K562 (cell line): ENCODE measurements at regions not wholly inside any gene's neighbourhood (a gene's known extent, or its start where the extent isn't known, plus 50 kb on each side); places are given as distances from the start of the nearest gene placed in this dataset.

Experiments
- ATAC-seq: fragments of 200-7000 bp; cut with Tn5 transposase; 3 replicates; pipeline ENCODE4 v1.9.1; 2020; ENCODE audit warnings: moderate library complexity
- BruUV-seq: library from RNA; stranded (reverse); fragments of 400-500 nt; replicated peaks from 2 replicates; lab custom pipeline; 2021; lab: Mats Ljungman, UMichigan
- CTCF ChIA-PET: fragments of 300-600 bp; formaldehyde crosslinking; extraction: SDS; loops from one replicate; lab custom pipeline; 2021; ENCODE audit warnings: low intra/inter-chr PET ratio; lab: Yijun Ruan, JAX
- POLR2A ChIA-PET: fragments of 300-600, 350-650 bp; sonication (Branson Sonifier 250); formaldehyde crosslinking; extraction: SDS; loops from one replicate; lab custom pipeline; 2021; ENCODE audit warnings: antibody characterized with exemption, inconsistent platforms; lab: Yijun Ruan, JAX
- DNase-seq, 4 experiments: peaks; one replicate each; pipeline versions ENCODE4 v3.0.0 to v3.0.0-alpha.2; 2011 to 2018; ENCODE audit warnings: low spot score in 3 of 4, mixed read lengths in 3 of 4; ENCODE audit errors: extremely low read depth in 1 of 4
- FAIRE-seq: peaks from 2 replicates; lab custom pipeline; 2011; peaks lifted over from hg19 to GRCh38; lab: Jason Lieb, UNC
- H2AFZ ChIP-seq: 2 replicates; pipeline ENCODE4 v1.6.0; 2011; ENCODE audit warnings: low read depth, low read length, control low read depth, inconsistent platforms
- H3K27ac ChIP-seq: fragments of 200-600 bp; 3 replicates; pipeline ENCODE4 v1.8.0; 2011; ENCODE audit warnings: low read depth, mild to moderate bottlenecking, control low read depth, inconsistent platforms, low read length, moderate library complexity, mixed read lengths; ENCODE audit errors: extremely low read depth
- H3K27me3 ChIP-seq, 2 experiments: fragments of 300-600 bp in 1 of 2; 2 replicates in 1 of 2; 3 replicates in 1 of 2; pipeline versions ENCODE4 v1.6.0 to v1.8.0; 2011; ENCODE audit warnings: inconsistent platforms in 2 of 2, low read length in 2 of 2, mild to moderate bottlenecking in 1 of 2, mixed read lengths in 1 of 2, moderate library complexity in 1 of 2; ENCODE audit not compliant: control insufficient read depth in 2 of 2, insufficient read depth in 2 of 2
- H3K36me3 ChIP-seq: fragments of 300-600 bp; 3 replicates; pipeline ENCODE4 v1.8.0; 2011; ENCODE audit warnings: mild to moderate bottlenecking, low read length, inconsistent platforms; ENCODE audit not compliant: control insufficient read depth, insufficient read depth
- H3K4me1 ChIP-seq, 2 experiments: fragments of 200-600 bp in 1 of 2; replicated peaks in 1 of 2; 2 replicates in 1 of 2; 3 replicates in 1 of 2; pipeline versions ENCODE4 v1.5.1 to v1.8.0; 2011; ENCODE audit warnings: inconsistent platforms in 2 of 2, low read length in 2 of 2, mild to moderate bottlenecking in 1 of 2, mixed read lengths in 1 of 2, moderate library complexity in 1 of 2; ENCODE audit not compliant: control insufficient read depth in 2 of 2, insufficient read depth in 2 of 2
- H3K4me2 ChIP-seq: 2 replicates; pipeline ENCODE4 v1.6.1; 2011; ENCODE audit warnings: low read length, control low read depth, inconsistent platforms, mixed read lengths; ENCODE audit not compliant: insufficient read depth
- H3K4me3 ChIP-seq: fragments of 200-600 bp; sonication (generic), shearing (Covaris generic); 2 replicates; pipeline ENCODE4 v1.5.1; 2016; ENCODE audit warnings: control low read depth, inconsistent platforms
- H3K79me2 ChIP-seq: fragments of 200-600 bp; 3 replicates; pipeline ENCODE4 v1.8.0; 2011; ENCODE audit warnings: low read length, inconsistent platforms; ENCODE audit not compliant: control insufficient read depth, insufficient read depth
- H3K9ac ChIP-seq, 2 experiments: 2 replicates each; pipeline versions ENCODE4 v1.6.0 to v1.6.1; 2011; ENCODE audit warnings: low read depth in 2 of 2, low read length in 2 of 2, control low read depth in 1 of 2, inconsistent platforms in 1 of 2, mild to moderate bottlenecking in 1 of 2, mixed read lengths in 1 of 2; ENCODE audit not compliant: insufficient read depth in 1 of 2
- H3K9me1 ChIP-seq: one replicate; pipeline ENCODE4 v1.6.0; 2011; ENCODE audit warnings: inconsistent platforms, mild to moderate bottlenecking, low read length, moderate library complexity; ENCODE audit not compliant: control insufficient read depth, insufficient read depth
- H3K9me3 ChIP-seq: replicated peaks from 2 replicates; pipeline ENCODE4 v1.5.1; 2011; ENCODE audit warnings: low read depth, low read length, inconsistent platforms; ENCODE audit not compliant: control insufficient read depth, insufficient read depth
- H4K20me1 ChIP-seq: replicated peaks from 2 replicates; pipeline ENCODE4 v1.6.1; 2011; ENCODE audit warnings: low read length, inconsistent platforms, mixed read lengths; ENCODE audit not compliant: control insufficient read depth, insufficient read depth
- ARID4B ChIP-seq: sonication (generic); formaldehyde crosslinking; IDR thresholded peaks from 2 replicates; pipeline ENCODE4 v1.8.0; 2022; ENCODE audit warnings: mild to moderate bottlenecking, missing genetic modification reagents
- CHD4 ChIP-seq: fragments of 200-600 bp; sonication (generic); IDR thresholded peaks from 3 replicates; pipeline ENCODE4 v1.6.1; 2012; ENCODE audit warnings: low read depth, mild to moderate bottlenecking, mixed read lengths, low read length, inconsistent platforms; ENCODE audit not compliant: insufficient read depth, insufficient replicate concordance, poor library complexity, severe bottlenecking
- FOXA1 ChIP-seq: fragments of 450-650 bp; IDR thresholded peaks from 2 replicates; pipeline ENCODE4 v1.6.1; 2016; ENCODE audit warnings: mild to moderate bottlenecking, borderline replicate concordance
- GTF2E2 ChIP-seq: fragments of 200-800 bp; sonication (Bioruptor generic); IDR thresholded peaks from 2 replicates; pipeline ENCODE4 v1.6.1; 2016; ENCODE audit warnings: missing genetic modification characterization, missing compliant biosample characterization
- KDM5B ChIP-seq: fragments of 200-600 bp; sonication (generic); IDR thresholded peaks from 2 replicates; pipeline ENCODE4 v1.6.1; 2012; ENCODE audit warnings: low read depth, mild to moderate bottlenecking, moderate library complexity, low read length, control low read depth, inconsistent platforms; ENCODE audit not compliant: insufficient replicate concordance
- POLR2A ChIP-seq: fragments of 450-650 bp; conservative IDR thresholded peaks from 2 replicates; pipeline ENCODE4 v1.6.1; 2016
- SMARCE1 ChIP-seq: fragments of 450-650 bp; IDR thresholded peaks from 2 replicates; pipeline ENCODE4 v1.7.1; 2016; ENCODE audit warnings: mild to moderate bottlenecking
- SPI1 ChIP-seq: IDR thresholded peaks from 2 replicates; pipeline ENCODE4 v1.6.1; 2011; ENCODE audit warnings: low read depth, low read length, control low read depth, borderline replicate concordance
- TAF1 ChIP-seq: IDR thresholded peaks from 2 replicates; pipeline ENCODE4 v1.6.1; 2011; ENCODE audit warnings: mild to moderate bottlenecking, low read length, moderate library complexity; ENCODE audit not compliant: insufficient read depth, control insufficient read depth, severe bottlenecking; ENCODE audit errors: extremely low read depth
- ZBTB26 ChIP-seq: fragments of 450-650 bp; formaldehyde crosslinking; IDR thresholded peaks from 2 replicates; pipeline ENCODE4 v1.4.0; 2022; ENCODE audit warnings: missing genetic modification characterization
- WGBS: fragments of 100-300 bp; shearing (Covaris generic); methylation state at CpG from one replicate; pipeline ENCODE4 v1.1.6; 2016; ENCODE audit warnings: low coverage, mixed read lengths; ENCODE audit not compliant: insufficient coverage; ENCODE audit errors: missing lambda C conversion rate; 5-methylcytosine and 5-hydroxymethylcytosine counted together
- in situ Hi-C: fragments of 300-500 bp; cut with MboI; formaldehyde crosslinking; loops from 4 replicates; pipeline ENCODE4 v1.15.0; 2018; ENCODE audit warnings: inconsistent platforms, mixed read lengths
- intact Hi-C: fragments of 100-400 bp; cut with micrococcal nuclease; formaldehyde crosslinking; loops from 2 replicates; pipeline ENCODE4 v1.14.2; 2022
- TF ChIP-seq, protein P1 (sequence below): fragments of 250-450 bp; sonication (Bioruptor Pico); IDR thresholded peaks from 2 replicates; pipeline ENCODE4 v1.8.0; 2021; ENCODE audit warnings: moderate library complexity, mild to moderate bottlenecking, inconsistent platforms
- TF ChIP-seq, protein P2 (sequence below): sonication (generic); formaldehyde crosslinking; IDR thresholded peaks from 2 replicates; pipeline ENCODE4 v1.8.0; 2022; ENCODE audit warnings: missing genetic modification reagents, mild to moderate bottlenecking, moderate library complexity, borderline replicate concordance

GRCh38 chr18:71842666-71843065 lies 701.5 kb downstream of the CBLN2 start (continued):
- TF ChIP-seq, protein P1, sequence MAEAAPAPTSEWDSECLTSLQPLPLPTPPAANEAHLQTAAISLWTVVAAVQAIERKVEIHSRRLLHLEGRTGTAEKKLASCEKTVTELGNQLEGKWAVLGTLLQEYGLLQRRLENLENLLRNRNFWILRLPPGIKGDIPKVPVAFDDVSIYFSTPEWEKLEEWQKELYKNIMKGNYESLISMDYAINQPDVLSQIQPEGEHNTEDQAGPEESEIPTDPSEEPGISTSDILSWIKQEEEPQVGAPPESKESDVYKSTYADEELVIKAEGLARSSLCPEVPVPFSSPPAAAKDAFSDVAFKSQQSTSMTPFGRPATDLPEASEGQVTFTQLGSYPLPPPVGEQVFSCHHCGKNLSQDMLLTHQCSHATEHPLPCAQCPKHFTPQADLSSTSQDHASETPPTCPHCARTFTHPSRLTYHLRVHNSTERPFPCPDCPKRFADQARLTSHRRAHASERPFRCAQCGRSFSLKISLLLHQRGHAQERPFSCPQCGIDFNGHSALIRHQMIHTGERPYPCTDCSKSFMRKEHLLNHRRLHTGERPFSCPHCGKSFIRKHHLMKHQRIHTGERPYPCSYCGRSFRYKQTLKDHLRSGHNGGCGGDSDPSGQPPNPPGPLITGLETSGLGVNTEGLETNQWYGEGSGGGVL (CRISPR knock-in tag): no peak
- TF ChIP-seq GTF2E2 (tag): no peak

GRCh38 chr18:71837547-71837946 lies 706.6 kb downstream of the CBLN2 start:
- 0% methylated on average over 1 of the region's 1 CpG for WGBS
- POLR2A ChIA-PET: no interaction called here
- no peak for TF ChIP-seq CHD4
- no peak for TF ChIP-seq FOXA1
- no peak for TF ChIP-seq TAF1
- TF ChIP-seq KDM5B: no peak
- TF ChIP-seq, protein P2, sequence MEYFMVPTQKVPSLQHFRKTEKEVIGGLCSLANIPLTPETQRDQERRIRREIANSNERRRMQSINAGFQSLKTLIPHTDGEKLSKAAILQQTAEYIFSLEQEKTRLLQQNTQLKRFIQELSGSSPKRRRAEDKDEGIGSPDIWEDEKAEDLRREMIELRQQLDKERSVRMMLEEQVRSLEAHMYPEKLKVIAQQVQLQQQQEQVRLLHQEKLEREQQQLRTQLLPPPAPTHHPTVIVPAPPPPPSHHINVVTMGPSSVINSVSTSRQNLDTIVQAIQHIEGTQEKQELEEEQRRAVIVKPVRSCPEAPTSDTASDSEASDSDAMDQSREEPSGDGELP (CRISPR knock-in tag): no peak
- TF ChIP-seq SMARCE1: no peak
- no peak for TF ChIP-seq ZBTB26 (CRISPR knock-in tag)
- no peak for TF ChIP-seq ARID4B
- TF ChIP-seq POLR2A: no peak
- no peak for TF ChIP-seq SPI1

More at GRCh38 chr18:71837547-71837946, 706.6 kb downstream of the CBLN2 start:
- DNase-seq (no peak), ATAC-seq (no peak), FAIRE-seq (no peak)
- H3K36me3 ChIP-seq: no peaks in the 10 kb centered on the region
- H3K9me3 ChIP-seq: no peaks in the 10 kb centered on the region
- BruUV-seq: no TSS peak
- no peak overlapping the region for H3K27ac ChIP-seq
- in situ Hi-C loops (no loop called here), intact Hi-C loops (no loop called here)
- no peaks in the 10 kb centered on the region for H3K27me3 ChIP-seq
- CTCF ChIA-PET: no interaction called here
- no peak overlapping the region for H2AFZ ChIP-seq
- H3K9ac ChIP-seq: no peak overlapping the region
- H3K4me2 ChIP-seq: no peak overlapping the region
- no peaks in the 10 kb centered on the region for H3K4me1 ChIP-seq
- no peak overlapping the region for H3K4me3 ChIP-seq
- H3K79me2 ChIP-seq: no peaks in the 10 kb centered on the region
- H4K20me1 ChIP-seq: no peaks in the 10 kb centered on the region
- H3K9me1 ChIP-seq: no peaks in the 10 kb centered on the region
